ENCODE measurements at regions not wholly inside any gene's neighbourhood (a gene's known extent, or its start where the extent isn't known, plus 50 kb on each side); places are given as distances from the start of the nearest gene placed in this dataset.

- POLR2A ChIA-PET, result no interaction called here
- TF ChIP-seq CTCF (IDR thresholded peaks at IDR 0.05), result no peak
- H3K36me3 Mint-ChIP-seq (ENCODE audit: low read depth), result no peaks in the 10 kb centered on the region
- H3K4me1 Mint-ChIP-seq (ENCODE audit: low read depth), result no peaks in the 10 kb centered on the region
- no peak overlapping the region for H3K27ac Mint-ChIP-seq
- H3K4me1 ChIP-seq (ENCODE audit: insufficient read depth, low read length), result no peaks in the 10 kb centered on the region
- intact Hi-C loops (cut with DNase I, micrococcal nuclease), result no loop called here
- peaks cover 17% of the 10 kb centered on the region for H3K27me3 Mint-ChIP-seq
- H3K36me3 ChIP-seq (ENCODE audit: insufficient read depth, low read length), result no peaks in the 10 kb centered on the region
- H3K4me3 ChIP-seq (ENCODE audit: low read length), result no peak overlapping the region
- H3K9me3 ChIP-seq (ENCODE audit: control insufficient read depth in 1 of 2, insufficient read depth in 1 of 2, low read length in 2 of 2), result no peaks in the 10 kb centered on the region
- DNase-seq, result no peak
- H3K27ac ChIP-seq (ENCODE audit: low read depth in 1 of 2, low read length in 2 of 2), result no peak overlapping the region
- CTCF ChIA-PET, result no interaction called here
- ATAC-seq (ENCODE audit: poor library complexity), result no peak
- no peaks in the 10 kb centered on the region for H3K27me3 ChIP-seq (ENCODE audit: control insufficient read depth in 1 of 2, insufficient read depth in 2 of 2, low read length in 2 of 2)
- peaks cover 6% of the 10 kb centered on the region for H3K9me3 Mint-ChIP-seq
- no peak overlapping the region for H3K4me3 Mint-ChIP-seq
Observed at GRCh38 chr11:121733858-121734257, 281.1 kb upstream of the SORL1-AS1 start.

DNA sequence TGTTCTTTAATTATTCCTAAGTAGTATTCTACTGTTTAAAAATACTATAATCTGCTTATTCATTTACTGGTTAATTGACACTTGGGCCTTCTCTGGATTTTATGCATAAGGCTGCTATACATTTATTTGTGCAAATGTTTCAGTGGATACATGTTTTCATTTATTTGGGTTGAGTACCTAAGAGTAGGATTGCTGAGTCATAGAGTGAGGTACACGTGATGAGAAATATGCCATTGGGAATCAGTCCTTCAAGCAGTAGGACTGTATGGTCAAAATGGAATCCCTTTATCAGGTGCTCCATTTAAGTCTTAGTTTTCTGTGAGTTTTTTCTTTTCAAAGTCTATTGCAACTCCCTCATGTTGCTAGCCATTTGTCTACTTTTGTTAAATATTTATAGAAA lies 275.2 kb upstream of the SORL1-AS1 start:
- ATAC-seq (ENCODE audit: poor library complexity) (no peak), DNase-seq (no peak)
- H3K27me3 ChIP-seq (ENCODE audit: control insufficient read depth in 1 of 2, insufficient read depth in 2 of 2, low read length in 2 of 2), result peaks cover 5 to 7% of the 10 kb centered on the region in 2 experiments
- H3K36me3 Mint-ChIP-seq (ENCODE audit: low read depth), result no peaks in the 10 kb centered on the region
- H3K4me1 Mint-ChIP-seq (ENCODE audit: low read depth), result no peaks in the 10 kb centered on the region
- intact Hi-C loops (cut with DNase I, micrococcal nuclease), result no loop called here
- H3K27ac Mint-ChIP-seq, result no peak overlapping the region
- ChIA-PET POLR2A (no interaction called here), CTCF (no interaction called here)
- H3K27ac ChIP-seq (ENCODE audit: low read depth in 1 of 2, low read length in 2 of 2), result no peak overlapping the region
- no peak for TF ChIP-seq CTCF (IDR thresholded peaks at IDR 0.05)
- no peaks in the 10 kb centered on the region for H3K9me3 ChIP-seq (ENCODE audit: control insufficient read depth in 1 of 2, insufficient read depth in 1 of 2, low read length in 2 of 2)
- H3K27me3 Mint-ChIP-seq, result peaks cover 13% of the 10 kb centered on the region
- H3K4me3 Mint-ChIP-seq, result no peak overlapping the region
- H3K36me3 ChIP-seq (ENCODE audit: insufficient read depth, low read length), result no peaks in the 10 kb centered on the region
- no peaks in the 10 kb centered on the region for H3K9me3 Mint-ChIP-seq
- peaks cover under 1% of the 10 kb centered on the region for H3K4me1 ChIP-seq (ENCODE audit: insufficient read depth, low read length)
- no peak overlapping the region for H3K4me3 ChIP-seq (ENCODE audit: low read length)

- Mint-ChIP-seq H3K4me1 (ENCODE audit: low read depth) (no peaks in the 10 kb centered on the region), H3K27me3 (peaks cover 46% of the 10 kb centered on the region), H3K4me3 (no peak overlapping the region), H3K27ac (no peak overlapping the region), H3K9me3 (peaks cover 2% of the 10 kb centered on the region), H3K36me3 (ENCODE audit: low read depth) (no peaks in the 10 kb centered on the region)
- Histone ChIP-seq H3K36me3 (ENCODE audit: insufficient read depth, low read length) (no peaks in the 10 kb centered on the region), H3K27ac (ENCODE audit: low read depth in 1 of 2, low read length in 2 of 2) (no peak overlapping the region), H3K27me3 (ENCODE audit: control insufficient read depth in 1 of 2, insufficient read depth in 2 of 2, low read length in 2 of 2) (peaks cover 12 to 17% of the 10 kb centered on the region in 2 experiments), H3K9me3 (ENCODE audit: control insufficient read depth in 1 of 2, insufficient read depth in 1 of 2, low read length in 2 of 2) (peaks cover 0 to 8% of the 10 kb centered on the region in 2 experiments), H3K4me1 (ENCODE audit: insufficient read depth, low read length) (peaks cover 7% of the 10 kb centered on the region), H3K4me3 (ENCODE audit: low read length) (no peak overlapping the region)
- intact Hi-C loops (cut with DNase I, micrococcal nuclease), result no loop called here
- TF ChIP-seq CTCF (IDR thresholded peaks at IDR 0.05), result no peak
- DNase-seq (no peak), ATAC-seq (ENCODE audit: poor library complexity) (no peak)
- ChIA-PET POLR2A (no interaction called here), CTCF (no interaction called here)
Observed at GRCh38 chr11:121723246-121723741, 270.5 kb upstream of the SORL1-AS1 start.
